Vagina (tissue), 2 donors: ENCODE measurements at regions not wholly inside any gene's neighbourhood (a gene's known extent, or its start where the extent isn't known, plus 50 kb on each side); places are given as distances from the start of the nearest gene placed in this dataset.

Source experiments
- DNase-seq, 2 donors: peaks; one replicate each; pipeline ENCODE4 v3.0.0-alpha.2; 2017; ENCODE audit errors: extremely low spot score in 2 of 2
- H3K27ac ChIP-seq: fragments of 200-600 bp; sonication (generic); one replicate; pipeline ENCODE4 v1.5.1; 2019
- H3K27me3 ChIP-seq: fragments of 200-600 bp; sonication (generic); one replicate; pipeline ENCODE4 v1.5.1; 2019
- H3K36me3 ChIP-seq, 2 donors: fragments of 200-600 bp; sonication (generic); one replicate each; pipeline ENCODE4 v1.5.1; 2017 to 2019
- H3K4me1 ChIP-seq: fragments of 200-600 bp; sonication (generic); one replicate; pipeline ENCODE4 v1.5.1; 2019
- H3K4me3 ChIP-seq, 2 donors: fragments of 200-600 bp; sonication (generic); 1 replicate in 1 of 2; 2 replicates in 1 of 2; pipeline ENCODE4 v1.5.1; 2016 to 2019
- H3K9me3 ChIP-seq: fragments of 200-600 bp; sonication (generic); one replicate; pipeline ENCODE4 v1.5.1; 2019
- CTCF ChIP-seq, 3 experiments: fragments of 450-650 bp in 2 of 3; fragments of 200-600 bp in 1 of 3; sonication (generic) in 1 of 3; IDR thresholded peaks; one replicate each; pipeline ENCODE4 v1.5.1; 2017 to 2019; ENCODE audit warnings: antibody characterized with exemption in 3 of 3, mild to moderate bottlenecking in 2 of 3, moderate library complexity in 2 of 3
- POLR2A ChIP-seq, 2 donors: fragments of 450-650 bp; IDR thresholded peaks; one replicate each; pipeline ENCODE4 v1.6.1; 2017; ENCODE audit warnings: antibody characterized with exemption in 2 of 2, mild to moderate bottlenecking in 2 of 2, moderate library complexity in 2 of 2
- POLR2AphosphoS5 ChIP-seq, 2 donors: sonication (generic); formaldehyde crosslinking; IDR thresholded peaks; one replicate each; pipeline ENCODE4 v1.9.0; 2017; ENCODE audit warnings: antibody characterized with exemption in 2 of 2, mild to moderate bottlenecking in 2 of 2, low read depth in 1 of 2; ENCODE audit not compliant: insufficient read depth in 1 of 2
- intact Hi-C: fragments of 100-400 bp; cut with DNase I; formaldehyde crosslinking; loops from one replicate; pipeline ENCODE4 v1.15.1; 2023

DNA sequence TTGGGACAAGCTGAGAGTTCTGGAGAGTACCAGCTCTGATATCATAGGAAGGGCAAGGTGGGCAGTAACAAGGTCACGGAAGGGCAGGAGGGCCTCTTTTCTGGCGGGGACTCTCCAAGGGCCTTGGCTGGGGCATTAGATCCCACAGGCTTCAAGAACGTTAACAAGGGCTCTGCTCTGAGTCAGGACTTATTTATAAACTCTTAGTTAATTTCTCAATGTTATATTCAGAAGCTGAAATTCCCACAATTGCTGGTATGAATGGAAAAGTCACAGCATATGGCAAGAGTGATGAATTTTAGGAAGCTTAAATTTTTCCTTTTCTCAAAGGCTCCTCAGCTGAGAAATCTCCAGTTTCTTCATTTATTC is 320.2 kb upstream of the TBC1D5 start:
- no peak for DNase-seq
- no peak for TF ChIP-seq CTCF (IDR thresholded peaks at IDR 0.05)
- TF ChIP-seq POLR2A (IDR thresholded peaks at IDR 0.05): no peak
- TF ChIP-seq POLR2AphosphoS5 (IDR thresholded peaks at IDR 0.05; ENCODE audit: insufficient read depth in 1 of 2, low read depth in 1 of 2): no peak

DNA sequence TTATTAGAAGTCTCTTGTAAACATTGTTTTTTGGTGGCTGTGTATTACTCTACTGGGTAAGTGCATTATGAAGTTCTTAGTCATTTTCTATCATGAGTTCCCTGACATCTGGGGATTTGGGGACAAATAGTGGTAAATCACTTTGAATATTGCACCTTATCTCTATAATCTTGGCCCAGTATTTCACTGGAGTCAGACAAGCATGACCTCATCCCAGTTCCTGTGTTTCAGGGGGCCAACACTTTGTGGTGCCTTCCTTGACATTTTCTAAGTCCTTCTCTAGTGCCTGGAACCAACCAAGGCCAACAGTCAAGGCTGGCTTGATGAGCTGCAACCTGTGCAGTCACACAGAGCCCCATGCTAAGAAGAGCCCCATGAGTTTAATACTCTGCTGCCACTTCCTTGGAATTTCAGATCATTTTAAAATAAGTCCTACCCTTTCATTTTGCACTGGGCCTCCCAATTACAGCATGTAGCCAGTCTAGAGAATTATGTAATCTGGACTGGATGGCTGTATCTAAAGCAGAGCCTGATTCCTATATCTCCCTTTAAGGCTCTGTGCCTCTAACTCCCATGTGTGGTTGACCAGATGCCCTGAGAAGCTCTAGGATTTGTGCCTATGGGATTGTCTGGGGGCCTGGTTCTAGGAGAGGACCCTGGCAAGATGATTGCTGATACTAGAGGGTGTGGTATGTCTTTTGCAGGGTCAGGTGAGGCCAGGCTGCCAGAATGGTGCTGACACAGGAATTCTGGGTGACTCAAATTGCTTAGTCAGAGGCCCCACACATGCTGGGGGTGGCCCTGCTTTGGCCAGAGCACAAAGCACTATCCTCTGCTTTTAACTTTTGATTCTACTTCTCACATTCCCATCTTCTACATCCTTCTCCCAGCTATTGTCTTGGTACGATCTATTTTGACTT is 319.6 kb upstream of the TBC1D5 start:
- intact Hi-C loops: no loop called here

More for the DNA sequence above, 320.2 kb upstream of the TBC1D5 start:
- Histone ChIP-seq H3K9me3 (no peaks in the 10 kb centered on the region), H3K4me3 (no peak overlapping the region), H3K36me3 (no peaks in the 10 kb centered on the region), H3K27ac (no peak overlapping the region), H3K4me1 (no peaks in the 10 kb centered on the region), H3K27me3 (no peaks in the 10 kb centered on the region)
- intact Hi-C loops: no loop called here

DNA sequence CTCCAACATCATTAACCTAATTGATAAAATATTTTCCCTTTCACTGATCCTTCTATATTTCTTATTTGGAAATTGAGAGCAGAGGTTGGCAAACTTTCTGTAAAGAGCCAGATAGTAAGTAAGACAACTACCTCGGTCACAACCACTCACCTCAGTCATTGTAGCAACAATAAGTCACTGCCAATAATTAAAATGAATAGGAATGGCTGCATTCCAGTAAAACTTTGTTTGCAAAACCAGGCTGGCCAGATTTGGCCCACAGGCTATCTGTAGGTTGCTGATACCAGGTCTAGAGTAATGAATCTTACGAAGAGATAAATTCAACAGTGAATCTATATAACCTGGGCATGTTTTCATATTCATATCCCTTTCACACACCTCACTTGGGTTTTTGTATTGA is 316.2 kb upstream of the TBC1D5 start:
- no peak for TF ChIP-seq POLR2AphosphoS5 (IDR thresholded peaks at IDR 0.05; ENCODE audit: insufficient read depth in 1 of 2, low read depth in 1 of 2)
- no peak for TF ChIP-seq POLR2A (IDR thresholded peaks at IDR 0.05)
- no peak for TF ChIP-seq CTCF (IDR thresholded peaks at IDR 0.05)
- no peak for DNase-seq

More for the DNA sequence above, 319.6 kb upstream of the TBC1D5 start:
- no peak overlapping the region for H3K27ac ChIP-seq
- TF ChIP-seq POLR2AphosphoS5 (IDR thresholded peaks at IDR 0.05; ENCODE audit: insufficient read depth in 1 of 2, low read depth in 1 of 2): no peak
- no peak for TF ChIP-seq CTCF (IDR thresholded peaks at IDR 0.05)
- TF ChIP-seq POLR2A (IDR thresholded peaks at IDR 0.05): no peak
- no peak for DNase-seq
- no peak overlapping the region for H3K4me3 ChIP-seq
- no peaks in the 10 kb centered on the region for H3K9me3 ChIP-seq
- no peaks in the 10 kb centered on the region for H3K4me1 ChIP-seq
- no peaks in the 10 kb centered on the region for H3K27me3 ChIP-seq
- H3K36me3 ChIP-seq: no peaks in the 10 kb centered on the region

DNA sequence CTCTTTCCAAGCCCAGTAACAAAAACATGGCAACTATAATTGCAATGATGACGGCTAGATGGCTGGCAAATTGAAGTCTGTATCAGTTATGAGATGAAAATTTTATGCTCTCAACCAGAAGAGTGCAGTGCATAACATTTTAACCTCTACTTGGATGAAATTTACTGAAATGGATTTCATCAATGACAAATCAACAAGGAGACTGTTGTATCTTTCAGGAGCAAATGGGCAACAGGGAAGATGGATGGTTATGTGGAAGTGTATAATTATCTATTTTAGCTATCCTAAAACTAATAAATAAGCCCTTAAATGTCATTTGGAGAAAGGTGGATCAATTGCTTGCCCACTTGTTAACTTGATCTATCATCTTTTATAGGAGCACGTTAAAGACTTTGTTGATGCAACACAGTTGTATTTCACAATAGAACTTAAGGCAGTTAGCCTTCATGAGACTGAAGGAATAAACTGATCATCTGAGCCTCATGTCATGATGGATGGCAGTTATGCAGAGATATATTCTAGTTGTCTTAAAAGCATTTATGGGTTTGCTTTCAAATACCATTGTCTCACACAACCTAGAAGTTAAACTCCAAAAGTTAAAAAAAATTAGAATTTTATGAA is 315.1 kb upstream of the TBC1D5 start:
- DNase-seq: no peak
- H3K4me3 ChIP-seq: no peak overlapping the region
- intact Hi-C loops: no loop called here
- H3K9me3 ChIP-seq: no peaks in the 10 kb centered on the region
- H3K27ac ChIP-seq: no peak overlapping the region
- TF ChIP-seq POLR2A (IDR thresholded peaks at IDR 0.05) (no peak), CTCF (IDR thresholded peaks at IDR 0.05) (no peak), POLR2AphosphoS5 (IDR thresholded peaks at IDR 0.05; ENCODE audit: insufficient read depth in 1 of 2, low read depth in 1 of 2) (no peak)
- no peaks in the 10 kb centered on the region for H3K27me3 ChIP-seq
- no peaks in the 10 kb centered on the region for H3K36me3 ChIP-seq
- H3K4me1 ChIP-seq: no peaks in the 10 kb centered on the region

More for the DNA sequence above, 316.2 kb upstream of the TBC1D5 start:
- H3K4me1 ChIP-seq: no peaks in the 10 kb centered on the region
- H3K27ac ChIP-seq: no peak overlapping the region
- H3K27me3 ChIP-seq: no peaks in the 10 kb centered on the region
- intact Hi-C loops: no loop called here
- H3K4me3 ChIP-seq: no peak overlapping the region
- no peaks in the 10 kb centered on the region for H3K9me3 ChIP-seq
- H3K36me3 ChIP-seq: no peaks in the 10 kb centered on the region

DNA sequence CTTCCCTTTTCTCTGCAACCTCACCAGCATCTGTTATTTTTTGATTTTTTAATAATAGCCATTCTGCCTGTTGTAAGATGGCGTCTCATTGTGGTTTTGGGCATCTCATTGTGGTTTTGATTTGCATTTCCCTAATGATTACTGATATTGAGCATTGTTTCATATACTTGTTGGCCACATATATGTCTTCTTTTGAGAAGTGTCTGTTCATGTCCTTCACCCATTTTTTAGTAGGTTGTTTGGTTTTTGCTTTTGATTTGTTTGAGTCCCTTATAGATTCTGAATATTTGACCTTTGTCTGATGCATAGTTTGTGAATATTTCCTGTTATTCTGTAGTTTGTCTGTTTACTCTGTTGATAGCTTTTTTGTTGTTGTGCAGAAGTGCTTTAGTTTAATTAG is 312.2 kb upstream of the TBC1D5 start:
- no peak for TF ChIP-seq POLR2A (IDR thresholded peaks at IDR 0.05)
- no peak for TF ChIP-seq POLR2AphosphoS5 (IDR thresholded peaks at IDR 0.05; ENCODE audit: insufficient read depth in 1 of 2, low read depth in 1 of 2)
- no peak for TF ChIP-seq CTCF (IDR thresholded peaks at IDR 0.05)
- no peak for DNase-seq
- intact Hi-C loops: no loop called here

More for the DNA sequence above, 312.2 kb upstream of the TBC1D5 start:
- Histone ChIP-seq H3K36me3 (no peaks in the 10 kb centered on the region), H3K27me3 (no peaks in the 10 kb centered on the region), H3K27ac (no peak overlapping the region), H3K4me3 (no peak overlapping the region), H3K9me3 (no peaks in the 10 kb centered on the region), H3K4me1 (no peaks in the 10 kb centered on the region)
